NCI-H2171 (cell line): ENCODE measurements at regions not wholly inside any gene's neighbourhood (a gene's known extent, or its start where the extent isn't known, plus 50 kb on each side); places are given as distances from the start of the nearest gene placed in this dataset.
"Not testable (repeated sequence)": the region's sequence is repeated elsewhere in the genome, so short reads cannot be mapped to it uniquely, and the experiment has no call there.

ENCODE experiments used
- DNase-seq: peaks from one replicate; lab custom pipeline; 2025; lab: John Stamatoyannopoulos, UW

DNA sequence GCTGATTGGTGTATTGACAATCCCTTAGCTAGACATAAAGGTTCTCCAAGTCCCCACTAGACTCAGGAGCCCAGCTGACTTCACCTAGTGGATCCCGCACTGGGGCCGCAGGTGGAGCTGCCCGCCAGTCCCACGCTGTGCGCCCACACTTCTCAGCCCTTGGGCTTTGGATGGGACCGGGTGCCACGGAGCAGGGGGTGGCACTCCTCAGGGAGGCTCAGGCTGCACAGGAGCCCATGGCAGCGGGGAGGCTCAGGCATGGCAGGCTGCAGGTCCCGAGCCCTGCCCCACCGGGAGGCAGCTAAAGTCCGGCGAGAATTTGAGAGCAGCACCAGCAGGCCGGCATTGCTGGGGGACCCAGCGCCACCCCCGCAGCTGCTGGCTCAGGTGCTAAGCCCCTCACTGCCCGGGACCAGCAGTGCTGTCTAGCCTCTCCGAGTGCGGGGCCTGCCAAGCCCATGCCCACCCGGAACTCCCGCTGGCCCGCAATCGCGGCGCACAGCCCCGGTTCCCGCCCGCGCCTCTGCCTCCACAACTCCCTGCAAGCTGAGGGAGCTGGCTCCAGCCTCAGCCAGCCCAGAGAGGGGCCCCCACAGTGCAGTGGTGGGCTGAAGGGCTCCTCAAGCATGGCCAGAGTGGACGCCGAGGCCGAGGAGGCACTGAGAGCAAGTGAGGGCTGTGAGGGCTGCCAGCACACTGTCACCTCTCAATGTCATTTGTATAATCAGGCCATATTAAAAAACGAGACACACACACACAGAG lies 437.2 kb downstream of the CSNK1G3 start:
- no peak for DNase-seq

DNA sequence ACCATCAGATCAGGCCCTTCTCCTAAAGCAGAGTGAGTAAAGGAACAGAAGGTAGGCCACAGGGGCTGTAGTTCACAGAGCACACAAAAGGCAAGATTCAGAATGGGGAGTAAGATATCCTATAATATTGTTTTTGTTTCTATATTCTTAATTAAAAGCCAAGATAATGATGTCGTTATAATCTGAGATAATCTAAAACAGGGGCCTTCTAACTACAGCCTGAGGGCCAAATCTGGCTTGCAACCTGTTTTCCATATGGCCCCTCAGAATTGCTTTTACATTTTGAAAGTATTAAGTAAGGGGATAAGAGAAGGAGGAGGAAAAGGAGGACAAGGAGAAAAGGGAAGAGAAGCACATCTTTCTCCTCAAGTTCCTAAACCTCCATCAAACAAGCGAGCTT lies 435.8 kb downstream of the CSNK1G3 start:
- no peak for DNase-seq

DNA sequence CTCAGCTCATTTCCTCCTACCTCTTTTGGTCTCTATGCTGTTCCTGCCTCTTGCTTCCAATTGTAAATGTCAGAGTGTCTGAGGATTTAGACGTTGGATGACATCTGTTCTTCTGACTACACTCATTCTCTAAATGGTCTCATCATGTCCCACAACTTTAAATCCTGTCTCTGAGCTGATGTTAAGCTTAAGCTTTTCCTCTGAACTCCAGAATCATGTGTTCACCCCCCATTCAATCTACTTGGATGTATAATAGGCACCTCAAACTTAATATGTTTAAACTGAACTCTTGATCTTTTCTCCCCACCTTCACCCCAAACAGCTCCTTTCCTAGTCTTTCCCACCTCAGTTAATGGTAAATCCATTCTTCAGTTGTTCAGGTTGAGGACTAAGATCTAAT lies 433.6 kb downstream of the CSNK1G3 start:
- no peak for DNase-seq

- DNase-seq: no peak
Observed at GRCh38 chr5:123943151-123943550, 431.2 kb downstream of the CSNK1G3 start.

DNA sequence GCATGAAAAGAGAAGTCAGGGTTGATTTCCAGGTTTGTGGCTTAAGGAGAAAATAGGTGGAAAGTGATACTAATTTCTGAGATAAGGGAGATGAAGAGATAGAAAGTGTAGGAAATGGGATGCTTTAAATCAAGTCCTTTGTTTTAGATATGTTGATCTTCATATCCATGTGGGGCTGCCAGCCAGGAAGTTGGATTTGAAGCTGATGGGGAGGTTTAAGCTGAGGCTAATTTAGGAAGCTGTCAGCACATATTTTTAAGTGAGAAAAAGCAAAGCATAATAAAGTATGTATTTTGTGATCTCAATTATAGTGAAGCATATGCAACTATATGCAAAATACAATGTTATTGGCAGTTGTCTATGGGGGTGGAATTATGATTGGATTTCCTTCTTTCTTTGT lies 428.4 kb downstream of the CSNK1G3 start:
- DNase-seq: no peak

GRCh38 chr5:123937230-123937629 lies 425.3 kb downstream of the CSNK1G3 start:
- DNase-seq: no peak

DNA sequence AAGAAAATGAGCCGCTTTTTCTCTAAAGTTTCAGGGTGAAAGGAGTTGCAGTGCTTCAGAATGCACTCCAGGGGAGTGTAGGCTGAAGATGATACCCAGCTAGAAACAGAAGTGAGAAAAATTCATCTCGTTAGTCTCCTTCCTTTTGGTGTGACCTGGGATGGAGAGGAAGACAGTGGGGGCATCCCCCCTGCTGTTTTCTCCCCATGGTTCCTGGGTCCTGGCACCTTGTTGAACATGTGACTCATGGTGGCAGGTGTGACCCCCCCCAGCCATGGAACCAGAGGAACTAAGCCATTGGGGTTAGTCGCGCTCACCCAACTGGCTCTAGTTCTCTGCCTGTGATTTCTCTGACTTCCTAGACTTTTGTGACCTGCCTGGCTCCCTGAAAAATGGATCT lies 424.6 kb downstream of the CSNK1G3 start:
- DNase-seq: no peak

DNA sequence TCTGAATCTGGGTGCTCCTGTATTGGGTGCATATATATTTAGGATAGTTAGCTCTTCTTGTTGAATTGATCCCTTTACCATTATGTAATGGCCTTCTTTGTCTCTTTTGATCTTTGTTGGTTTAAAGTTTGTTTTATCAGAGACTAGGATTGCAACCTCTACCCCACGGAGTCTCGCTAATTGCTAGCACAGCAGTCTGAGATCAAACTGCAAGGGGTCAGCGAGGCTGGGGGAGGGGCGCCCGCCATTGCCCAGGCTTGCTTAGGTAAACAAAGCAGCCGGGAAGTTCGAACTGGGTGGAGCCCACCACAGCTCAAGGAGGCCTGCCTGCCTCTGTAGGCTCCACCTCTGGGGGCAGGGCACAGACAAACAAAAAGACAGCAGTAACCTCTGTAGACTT lies 421.8 kb downstream of the CSNK1G3 start:
- not testable (repeated sequence) for DNase-seq

DNA sequence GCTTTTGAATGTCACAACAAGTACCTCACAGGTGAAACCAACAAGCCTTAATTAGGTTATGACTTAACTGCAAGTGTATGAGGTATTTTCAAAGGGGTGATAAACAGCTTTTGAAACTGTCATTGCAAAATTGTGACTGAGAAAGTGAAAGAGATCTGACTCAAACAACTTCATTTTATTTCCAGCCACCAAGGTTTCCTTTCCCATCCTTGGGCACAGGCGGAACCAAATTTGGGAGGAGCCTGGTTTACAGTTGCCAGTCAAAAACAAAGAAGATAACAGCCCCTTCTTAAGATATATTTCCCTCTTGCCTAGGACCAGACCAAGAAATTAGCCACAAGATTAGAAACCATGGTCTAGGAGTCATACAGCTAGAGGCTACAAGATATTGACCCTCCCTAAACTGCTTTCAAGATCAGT lies 417.1 kb downstream of the CSNK1G3 start:
- DNase-seq: no peak

GRCh38 chr5:123928401-123928800 lies 416.4 kb downstream of the CSNK1G3 start:
- DNase-seq: no peak

- DNase-seq: no peak
Observed at GRCh38 chr5:123921193-123921592, 409.2 kb downstream of the CSNK1G3 start.

DNA sequence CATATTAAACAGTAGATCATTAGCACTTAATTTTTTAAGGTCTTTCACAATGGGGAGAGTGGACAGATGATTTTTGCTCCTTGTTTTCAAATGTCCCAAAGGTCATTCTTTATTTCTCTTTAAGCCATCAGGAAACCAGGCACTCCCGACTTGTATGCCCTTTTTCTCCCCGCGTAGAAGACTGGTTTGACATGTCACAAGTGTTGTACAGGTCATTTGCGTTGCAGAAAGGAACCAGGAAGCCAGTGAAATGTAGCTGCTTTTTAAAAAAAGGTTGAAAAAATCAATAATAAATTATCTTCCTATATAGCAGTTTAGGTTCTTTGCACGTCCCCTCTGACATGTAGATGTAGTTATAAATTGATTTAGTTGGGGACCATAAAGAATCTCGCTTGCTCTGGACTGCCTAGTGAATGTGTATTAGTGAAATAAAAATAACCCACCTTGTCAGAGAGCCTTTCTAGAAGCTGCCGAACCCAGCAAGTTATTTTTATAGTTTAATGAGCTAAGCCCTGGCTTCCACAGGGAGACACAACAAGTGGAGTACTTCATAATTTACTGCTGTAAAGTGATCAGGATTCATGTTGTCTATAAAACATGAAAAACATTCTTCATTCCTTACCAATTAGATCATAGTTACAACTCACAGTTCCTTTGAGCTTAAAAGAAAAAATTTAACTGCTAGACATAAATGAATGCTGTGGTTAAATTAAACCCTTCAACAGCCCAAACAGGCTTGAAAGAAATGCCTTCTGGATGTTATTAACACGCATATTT lies 404.6 kb downstream of the CSNK1G3 start:
- DNase-seq: no peak

- DNase-seq: no peak
Observed at GRCh38 chr5:123914333-123914732, 402.4 kb downstream of the CSNK1G3 start.

GRCh38 chr5:123907349-123907748 lies 395.4 kb downstream of the CSNK1G3 start:
- DNase-seq: no peak

DNA sequence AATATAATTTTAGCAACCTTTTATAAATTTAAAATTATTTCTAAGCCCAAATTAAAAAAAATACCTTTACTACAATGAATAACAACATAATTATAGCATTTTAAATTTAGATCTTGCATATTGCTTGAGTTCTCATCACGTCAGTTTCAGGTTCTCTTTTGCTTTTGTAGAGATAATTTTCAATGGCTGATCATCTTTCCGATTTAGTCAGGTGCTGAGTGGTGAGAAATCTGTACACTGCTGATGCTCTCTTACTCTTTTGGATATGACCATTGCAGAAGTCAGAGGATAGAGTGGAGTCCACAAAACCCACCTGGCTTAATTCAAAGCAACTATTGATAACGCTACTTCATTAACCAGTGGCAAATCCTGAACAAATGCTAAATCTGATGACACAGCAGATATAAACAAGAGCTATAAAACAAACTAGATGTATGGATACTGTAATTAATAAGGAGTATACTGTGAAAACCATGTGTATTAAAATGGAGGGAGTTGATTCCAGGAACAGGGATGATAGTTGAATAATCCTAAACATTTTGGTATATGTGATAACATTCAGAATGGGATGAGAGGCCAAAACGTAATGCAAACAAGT lies 394.8 kb downstream of the CSNK1G3 start:
- DNase-seq: no peak

- no peak for DNase-seq
Observed at GRCh38 chr5:123885081-123885480, 373.1 kb downstream of the CSNK1G3 start.

- DNase-seq: no peak
Observed at GRCh38 chr5:123882965-123883345, 371.0 kb downstream of the CSNK1G3 start.

DNA sequence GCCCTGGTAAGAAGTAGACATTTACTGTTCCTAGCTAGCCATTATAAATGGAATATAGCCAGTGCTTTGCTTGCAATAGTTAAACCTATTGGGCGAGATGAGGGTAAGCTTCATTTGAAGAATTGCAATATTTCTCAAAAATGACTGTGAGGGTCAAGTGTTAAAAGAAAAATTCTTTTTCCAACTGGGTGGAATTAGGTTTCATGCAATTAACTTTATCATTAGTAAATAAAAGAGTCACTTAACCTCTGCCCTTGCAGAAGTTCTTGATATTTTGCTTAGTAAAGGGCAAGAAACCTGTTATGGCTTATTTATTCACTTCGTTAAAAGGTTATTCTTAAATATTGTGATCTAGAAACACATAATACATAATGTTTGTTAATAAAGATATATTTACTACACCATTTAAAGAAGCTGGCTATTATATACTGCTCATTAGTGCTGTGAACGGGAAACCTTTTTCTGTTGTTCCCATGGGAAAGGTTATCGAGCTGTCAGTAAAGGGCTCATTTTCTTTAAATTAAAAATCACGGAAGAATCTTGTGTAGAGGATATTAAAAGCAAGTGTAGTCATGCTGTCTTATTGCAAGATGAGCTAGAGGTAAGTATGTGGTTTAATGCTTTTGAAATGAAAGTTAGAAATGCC lies 370.5 kb downstream of the CSNK1G3 start:
- no peak for DNase-seq

DNA sequence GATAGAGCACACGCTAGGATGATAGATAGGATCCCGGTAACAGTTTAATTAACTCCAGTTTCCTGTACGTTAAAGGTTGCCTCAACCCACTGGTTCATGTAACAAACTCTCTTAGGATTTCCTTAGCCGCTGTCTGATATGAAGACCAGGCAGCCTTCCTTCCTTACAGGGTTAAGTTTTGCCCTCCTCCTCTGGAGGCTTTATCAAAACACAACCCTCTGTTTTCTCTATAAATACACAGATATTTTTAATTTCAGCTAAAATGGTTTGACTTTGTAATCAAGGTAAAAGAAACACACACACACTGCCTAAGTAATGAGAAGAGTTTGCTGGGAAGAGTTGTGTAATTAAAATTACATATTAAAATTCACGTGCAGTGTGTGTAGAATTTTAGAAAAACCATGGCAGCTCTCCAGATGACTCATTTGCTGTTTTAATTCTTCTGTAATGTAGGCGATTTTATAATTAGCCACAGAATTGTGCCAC lies 369.8 kb downstream of the CSNK1G3 start:
- no peak for DNase-seq

DNA sequence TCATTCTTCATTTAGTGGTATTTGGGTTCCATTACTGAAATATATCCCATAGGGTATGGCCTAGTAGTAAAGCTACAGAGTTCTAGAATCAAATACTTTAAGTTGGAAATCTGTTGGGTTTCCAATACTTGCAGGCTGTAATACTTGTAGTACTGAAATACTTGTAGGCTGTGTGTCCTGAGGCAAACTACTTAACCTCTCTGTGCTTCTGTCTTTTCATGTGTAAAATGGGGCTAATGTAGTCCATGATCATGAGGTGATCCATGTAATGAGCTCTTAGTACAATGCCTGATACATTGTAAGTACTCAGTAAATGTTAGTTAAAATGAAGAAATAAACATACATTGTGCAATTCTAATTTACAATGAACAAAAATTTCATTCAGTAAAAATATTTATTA lies 368.9 kb downstream of the CSNK1G3 start:
- no peak for DNase-seq

DNA sequence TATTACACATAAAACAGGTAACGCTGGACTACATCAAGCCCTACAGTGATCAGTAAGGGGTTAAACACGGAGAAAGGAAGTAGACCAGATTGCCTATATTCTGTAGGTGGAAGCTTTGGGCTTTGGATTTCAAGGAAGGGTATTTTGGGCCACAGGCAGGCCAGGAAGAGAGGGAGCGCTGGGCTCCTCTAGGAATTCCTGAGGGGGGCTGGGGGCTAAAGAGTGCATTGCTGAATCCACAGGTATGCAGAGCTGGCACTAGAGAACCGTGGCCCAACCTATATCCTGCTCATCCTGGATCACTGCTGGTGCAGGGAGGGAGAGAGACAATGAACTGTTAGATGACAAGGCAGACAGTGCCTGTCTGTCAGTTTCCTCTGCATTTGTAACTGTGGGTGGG lies 367.1 kb downstream of the CSNK1G3 start:
- no peak for DNase-seq

- no peak for DNase-seq
Observed at GRCh38 chr5:123876276-123876790, 364.4 kb downstream of the CSNK1G3 start.
